ENCODE measurements at regions not wholly inside any gene's neighbourhood (a gene's known extent, or its start where the extent isn't known, plus 50 kb on each side); places are given as distances from the start of the nearest gene placed in this dataset.

GRCh38 chr13:85982102-85982501 lies 182.9 kb upstream of the SLITRK6 start:
- TF ChIP-seq CTCF (conservative IDR thresholded peaks at IDR 0.05; ENCODE audit: low read depth, low read length) (no peak), EZH2 (IDR thresholded peaks at IDR 0.05; ENCODE audit: borderline replicate concordance, low read depth, low read length, poor library complexity, severe bottlenecking) (no peak)

Measured in A673 (cell line).